SU-DHL-6 (cell line): ENCODE measurements at regions not wholly inside any gene's neighbourhood (a gene's known extent, or its start where the extent isn't known, plus 50 kb on each side); places are given as distances from the start of the nearest gene placed in this dataset.

Experiments used
- H2AFZ ChIP-seq: fragments of 200-600 bp; sonication (generic); 2 replicates; pipeline ENCODE4 v1.6.1; 2014; ENCODE audit warnings: low read depth, mild to moderate bottlenecking, moderate library complexity, mixed read lengths, antibody characterized with exemption, low read length; ENCODE audit not compliant: severe bottlenecking
- H3F3A ChIP-seq: fragments of 200-600 bp; shearing (Covaris generic); 2 replicates; pipeline ENCODE4 v1.6.0; 2016; ENCODE audit warnings: antibody characterized with exemption, mild to moderate bottlenecking; ENCODE audit not compliant: insufficient read depth
- H3K27ac ChIP-seq: fragments of 200-600 bp; sonication (generic); 2 replicates; pipeline ENCODE4 v1.5.1; 2016; ENCODE audit warnings: low read depth, mild to moderate bottlenecking, low read length, moderate library complexity, mixed read lengths
- H3K27me3 ChIP-seq: fragments of 200-600 bp; sonication (generic), shearing (Covaris generic); 2 replicates; pipeline ENCODE4 v1.6.0; 2014; ENCODE audit warnings: mild to moderate bottlenecking, low read length
- H3K36me3 ChIP-seq: fragments of 200-600 bp; sonication (generic); 2 replicates; pipeline ENCODE4 v1.6.1; 2014; ENCODE audit warnings: mild to moderate bottlenecking, low read length, mixed read lengths
- H3K4me2 ChIP-seq: fragments of 300-600, 200-600 bp; shearing (Covaris generic), sonication (generic); 2 replicates; pipeline ENCODE4 v1.6.0; 2014; ENCODE audit warnings: low read length, low read depth, mild to moderate bottlenecking; ENCODE audit not compliant: poor library complexity, severe bottlenecking
- H3K4me3 ChIP-seq: fragments of 200-600 bp; sonication (generic); 2 replicates; pipeline ENCODE4 v1.5.1; 2014; ENCODE audit warnings: antibody characterized with exemption, low read length, mild to moderate bottlenecking, mixed read lengths; ENCODE audit not compliant: insufficient read depth, poor library complexity, severe bottlenecking
- H3K79me2 ChIP-seq: fragments of 200-600 bp; sonication (generic); 2 replicates; pipeline ENCODE4 v1.6.1; 2014; ENCODE audit warnings: mild to moderate bottlenecking, low read length, moderate library complexity; ENCODE audit not compliant: insufficient read depth
- H3K9ac ChIP-seq: fragments of 200-600 bp; sonication (generic); 2 replicates; pipeline ENCODE4 v1.7.0; 2014; ENCODE audit warnings: mild to moderate bottlenecking, low read length
- H3K9me2 ChIP-seq: fragments of 200-600 bp; sonication (generic); replicated peaks from 2 replicates; pipeline ENCODE4 v1.6.1; 2014; ENCODE audit warnings: low read length; ENCODE audit not compliant: insufficient read depth
- H3K9me3 ChIP-seq: fragments of 200-600 bp; sonication (generic); 2 replicates; pipeline ENCODE4 v1.6.1; 2014; ENCODE audit warnings: low read length, mixed read lengths; ENCODE audit not compliant: insufficient read depth
- H4K20me1 ChIP-seq: fragments of 200-600 bp; sonication (generic); 2 replicates; pipeline ENCODE4 v1.6.1; 2014; ENCODE audit warnings: low read depth, mild to moderate bottlenecking, antibody characterized with exemption, low read length, moderate library complexity, mixed read lengths
- EZH2phosphoT487 ChIP-seq: fragments of 200-600 bp; sonication (generic), shearing (Covaris generic); conservative IDR thresholded peaks from 2 replicates; pipeline ENCODE4 v1.6.1; 2018; ENCODE audit warnings: mild to moderate bottlenecking, antibody characterized with exemption, low read length, moderate library complexity, mixed read lengths
- TF ChIP-seq, protein P1 (sequence below): fragments of 200-600 bp; sonication (generic); IDR thresholded peaks from one replicate; pipeline ENCODE4 v1.5.1; 2017; ENCODE audit warnings: antibody characterized with exemption, mild to moderate bottlenecking, low read length, moderate library complexity; ENCODE audit not compliant: insufficient read depth, poor library complexity, severe bottlenecking

DNA sequence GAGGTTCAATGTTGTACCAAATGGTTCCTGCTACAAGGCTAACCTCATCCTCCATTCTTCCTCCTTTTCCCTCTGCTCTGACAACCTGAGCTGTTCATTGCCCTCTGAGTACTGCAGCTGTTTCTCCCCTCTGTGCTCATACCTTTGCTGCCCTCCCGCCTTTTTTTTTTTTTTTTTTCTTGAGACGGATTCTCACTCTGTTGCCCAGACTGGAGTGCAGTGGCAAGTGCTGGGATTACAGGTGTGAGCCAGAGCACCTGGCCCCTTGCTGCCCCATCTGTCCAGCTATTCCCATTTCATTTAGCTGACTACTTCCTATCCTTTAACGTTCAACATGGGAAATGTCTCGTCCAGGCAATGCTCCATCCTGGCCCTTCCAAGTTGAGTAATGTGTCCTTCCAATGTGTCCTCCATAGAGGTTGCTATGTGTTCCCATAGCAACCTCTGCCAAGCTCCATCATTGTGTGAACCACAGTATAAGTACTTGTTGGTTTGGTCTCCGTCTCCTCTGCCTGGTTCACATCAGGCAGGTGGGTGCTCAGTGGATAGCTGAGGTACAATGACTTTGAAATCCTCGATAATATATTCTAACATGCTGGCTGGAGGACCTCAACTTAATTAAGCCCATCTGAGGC is 179.9 kb upstream of the ANKRD28 start:
- no peak overlapping the region for H3K4me2 ChIP-seq
- TF ChIP-seq, protein P1, sequence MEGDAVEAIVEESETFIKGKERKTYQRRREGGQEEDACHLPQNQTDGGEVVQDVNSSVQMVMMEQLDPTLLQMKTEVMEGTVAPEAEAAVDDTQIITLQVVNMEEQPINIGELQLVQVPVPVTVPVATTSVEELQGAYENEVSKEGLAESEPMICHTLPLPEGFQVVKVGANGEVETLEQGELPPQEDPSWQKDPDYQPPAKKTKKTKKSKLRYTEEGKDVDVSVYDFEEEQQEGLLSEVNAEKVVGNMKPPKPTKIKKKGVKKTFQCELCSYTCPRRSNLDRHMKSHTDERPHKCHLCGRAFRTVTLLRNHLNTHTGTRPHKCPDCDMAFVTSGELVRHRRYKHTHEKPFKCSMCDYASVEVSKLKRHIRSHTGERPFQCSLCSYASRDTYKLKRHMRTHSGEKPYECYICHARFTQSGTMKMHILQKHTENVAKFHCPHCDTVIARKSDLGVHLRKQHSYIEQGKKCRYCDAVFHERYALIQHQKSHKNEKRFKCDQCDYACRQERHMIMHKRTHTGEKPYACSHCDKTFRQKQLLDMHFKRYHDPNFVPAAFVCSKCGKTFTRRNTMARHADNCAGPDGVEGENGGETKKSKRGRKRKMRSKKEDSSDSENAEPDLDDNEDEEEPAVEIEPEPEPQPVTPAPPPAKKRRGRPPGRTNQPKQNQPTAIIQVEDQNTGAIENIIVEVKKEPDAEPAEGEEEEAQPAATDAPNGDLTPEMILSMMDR: no peak
- TF ChIP-seq EZH2phosphoT487: no peak
- H3K9me2 ChIP-seq: no peaks in the 10 kb centered on the region
- no peak overlapping the region for H3K4me3 ChIP-seq
- no peak overlapping the region for H3K27ac ChIP-seq
- H4K20me1 ChIP-seq: no peaks in the 10 kb centered on the region
- no peaks in the 10 kb centered on the region for H3K9me3 ChIP-seq
- no peaks in the 10 kb centered on the region for H3K36me3 ChIP-seq
- no peaks in the 10 kb centered on the region for H3K79me2 ChIP-seq
- H3F3A ChIP-seq: no peaks in the 10 kb centered on the region
- no peaks in the 10 kb centered on the region for H3K27me3 ChIP-seq
- no peak overlapping the region for H2AFZ ChIP-seq
- no peak overlapping the region for H3K9ac ChIP-seq

DNA sequence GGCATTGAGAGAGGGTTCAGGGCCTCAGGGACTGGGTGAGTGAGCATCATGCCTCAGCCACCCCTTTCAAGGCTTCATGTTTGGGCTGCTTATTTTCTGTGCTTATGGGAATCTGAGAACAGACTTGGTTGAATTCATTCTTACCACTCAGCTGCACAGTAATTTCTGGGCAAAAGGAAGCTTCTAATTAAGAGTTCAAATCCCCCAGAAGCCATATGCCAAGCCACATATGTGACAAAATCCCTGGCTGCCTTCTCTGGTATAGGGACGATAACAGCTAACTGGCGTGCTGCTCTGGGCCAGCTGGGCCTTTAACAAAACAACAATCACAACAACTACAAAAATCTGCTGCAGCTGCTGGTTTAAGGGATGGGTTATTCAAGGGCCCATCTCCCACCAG is 181.0 kb upstream of the ANKRD28 start:
- H3F3A ChIP-seq: no peaks in the 10 kb centered on the region

DNA sequence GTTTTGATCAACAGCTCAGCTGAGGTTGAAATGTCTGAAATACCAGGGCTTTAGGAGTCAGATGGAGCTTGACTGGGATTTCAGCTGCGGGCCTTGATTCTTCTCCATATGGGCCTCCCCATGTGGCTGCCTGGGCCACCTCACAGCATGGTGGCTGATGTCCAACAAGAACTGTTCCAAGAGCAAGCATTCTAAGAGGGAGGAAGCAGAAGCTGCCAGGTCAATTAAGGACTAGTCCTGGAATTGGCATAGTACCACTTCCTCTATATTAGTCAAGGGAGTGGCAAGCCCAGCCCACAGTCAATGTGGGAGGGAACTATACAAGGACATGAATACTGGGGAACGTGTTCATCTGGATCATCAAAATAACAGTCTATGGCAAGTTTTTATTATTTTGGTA is 181.7 kb upstream of the ANKRD28 start:
- Histone ChIP-seq H3K4me3 (no peak overlapping the region), H2AFZ (no peak overlapping the region), H3K9me2 (no peaks in the 10 kb centered on the region), H3K4me2 (no peak overlapping the region), H3K9ac (no peak overlapping the region), H3F3A (no peaks in the 10 kb centered on the region), H3K79me2 (no peaks in the 10 kb centered on the region), H3K9me3 (no peaks in the 10 kb centered on the region), H4K20me1 (no peaks in the 10 kb centered on the region), H3K27me3 (no peaks in the 10 kb centered on the region), H3K36me3 (no peaks in the 10 kb centered on the region), H3K27ac (no peak overlapping the region)
- TF ChIP-seq, protein P1: no peak
- TF ChIP-seq EZH2phosphoT487: no peak

More for the DNA sequence above, 181.0 kb upstream of the ANKRD28 start:
- H3K27me3 ChIP-seq: no peaks in the 10 kb centered on the region
- no peak overlapping the region for H3K9ac ChIP-seq
- H3K4me2 ChIP-seq: no peak overlapping the region
- TF ChIP-seq, protein P1: no peak
- TF ChIP-seq EZH2phosphoT487: no peak
- no peaks in the 10 kb centered on the region for H3K36me3 ChIP-seq
- no peaks in the 10 kb centered on the region for H3K79me2 ChIP-seq
- no peaks in the 10 kb centered on the region for H4K20me1 ChIP-seq
- no peaks in the 10 kb centered on the region for H3K9me3 ChIP-seq
- no peaks in the 10 kb centered on the region for H3K9me2 ChIP-seq
- H2AFZ ChIP-seq: no peak overlapping the region
- no peak overlapping the region for H3K27ac ChIP-seq
- no peak overlapping the region for H3K4me3 ChIP-seq
